Kidney glomerular epithelial cell (primary cell): ENCODE measurements at regions not wholly inside any gene's neighbourhood (a gene's known extent, or its start where the extent isn't known, plus 50 kb on each side); places are given as distances from the start of the nearest gene placed in this dataset.
A peak's percentile ranks its signal among the peaks of the same experiment; 100 is the strongest.
"Not testable (repeated sequence)": the region's sequence is repeated elsewhere in the genome, so short reads cannot be mapped to it uniquely, and the experiment has no call there.

ENCODE experiments used
- DNase-seq: peaks from one replicate; lab custom pipeline; 2025; lab: John Stamatoyannopoulos, UW

DNA sequence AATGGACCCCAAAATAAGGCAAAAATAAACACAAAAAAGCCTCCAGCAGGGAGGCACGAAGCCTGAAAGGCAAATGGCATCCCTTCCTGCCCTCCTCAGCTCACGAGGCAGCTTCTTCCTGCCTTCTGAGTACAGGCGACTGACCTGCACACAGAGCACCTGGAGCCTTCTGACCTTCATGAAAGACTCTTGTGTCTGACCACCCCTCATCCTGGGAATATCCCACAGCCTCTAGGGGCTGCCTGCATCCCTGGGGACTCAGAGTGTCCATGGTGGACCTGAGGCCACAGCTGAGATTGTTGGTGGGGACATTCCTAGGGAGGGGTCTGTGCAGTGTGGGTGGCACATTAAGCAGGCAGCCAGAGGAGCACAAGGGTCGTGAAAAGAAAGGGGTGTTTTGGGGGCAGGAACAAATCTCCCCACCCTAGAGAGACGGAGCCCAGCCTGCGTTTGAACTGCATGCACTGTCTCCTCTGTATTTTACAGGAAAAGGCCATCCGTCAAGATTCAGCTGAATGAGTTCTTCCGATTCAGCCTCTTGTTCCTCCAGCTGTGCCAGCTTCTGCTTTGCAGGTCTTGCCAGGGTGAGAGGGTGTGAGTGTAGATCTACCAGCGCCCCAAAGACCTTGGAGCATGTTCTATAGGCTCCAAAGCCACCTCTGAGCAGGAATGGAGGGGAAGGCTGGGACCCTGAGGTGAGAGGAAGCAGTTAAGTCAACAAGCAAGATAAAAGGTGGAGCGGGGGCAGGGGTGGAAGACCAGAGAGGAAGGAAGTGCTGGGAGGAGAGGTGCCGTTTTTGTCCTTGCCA, 80.4 kb upstream of the MEF2A start:
- DNase-seq = no peak

- DNase-seq = no peak
These were observed 79.8 kb upstream of the MEF2A start for GRCh38 chr15:99485992-99486370.

DNA sequence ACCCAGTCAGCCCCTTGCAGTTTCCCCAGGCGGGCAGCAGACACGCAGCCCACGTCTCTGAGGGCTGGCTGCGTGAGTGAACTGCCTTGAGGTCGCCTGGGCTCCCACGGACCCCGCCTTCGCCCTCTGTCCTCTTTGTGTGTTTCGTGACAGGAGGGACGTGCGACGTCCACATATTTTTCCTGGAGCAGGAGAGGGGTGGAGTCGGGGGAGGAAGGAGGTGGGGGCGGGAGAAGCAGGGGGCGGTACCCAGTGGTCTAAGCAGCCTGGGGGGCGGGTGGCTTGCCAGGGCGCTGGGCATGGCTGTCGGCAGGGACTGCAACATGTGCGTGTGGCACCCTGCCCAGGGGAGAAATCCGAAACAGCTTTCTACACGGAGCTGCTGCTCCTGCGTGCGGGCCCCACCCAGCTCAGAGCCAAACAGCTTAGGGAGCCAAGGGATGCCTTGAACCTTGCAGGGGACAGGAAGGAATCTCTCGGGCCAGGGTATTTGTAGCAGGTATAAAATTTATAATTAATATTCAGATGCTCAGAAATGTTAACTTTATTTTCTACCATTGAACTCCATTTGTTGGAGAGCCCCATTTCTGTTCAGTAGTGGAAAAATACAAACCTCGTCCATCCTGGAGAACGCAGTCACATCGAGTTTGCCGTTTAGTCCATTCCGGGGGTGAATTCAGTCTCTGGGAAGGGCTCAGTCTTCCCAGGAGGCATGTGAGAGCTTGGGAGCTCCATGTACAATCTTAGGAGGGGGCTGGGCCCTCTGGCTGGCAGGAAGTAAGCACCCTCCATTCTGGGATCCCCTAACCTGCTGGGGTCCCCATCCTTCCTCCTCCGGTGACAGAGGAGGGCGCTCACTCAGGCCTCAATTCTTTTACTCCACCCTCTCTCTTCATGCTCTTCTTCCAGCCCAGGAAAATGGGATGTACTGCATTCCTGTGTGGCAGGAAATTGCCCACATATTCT, 79.1 kb upstream of the MEF2A start:
- DNase-seq = peak; percentile 1

- no peak for DNase-seq
These were observed 78.5 kb upstream of the MEF2A start for GRCh38 chr15:99487337-99487730.

DNA sequence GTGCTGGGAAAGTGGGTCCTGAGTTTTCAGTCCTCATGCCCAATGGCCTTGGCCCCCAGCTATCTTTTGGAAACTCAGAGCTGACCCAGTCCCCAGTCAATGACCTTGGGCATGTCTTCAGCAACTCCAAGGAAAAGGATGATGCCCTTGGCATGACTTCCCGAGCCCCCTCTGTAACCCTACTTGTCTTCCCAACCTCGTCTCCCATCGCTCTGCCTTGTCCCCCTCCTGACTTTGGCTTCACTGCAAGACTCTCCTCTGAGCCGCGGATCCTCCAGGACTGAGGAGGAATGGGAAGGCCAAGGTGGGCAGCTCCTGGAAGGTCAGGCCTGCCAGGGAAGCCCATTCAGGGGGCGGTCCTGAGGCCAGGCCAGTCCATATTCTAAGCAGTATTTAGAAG, 73.5 kb upstream of the MEF2A start:
- DNase-seq = no peak

- no peak for DNase-seq
These were observed 73.1 kb upstream of the MEF2A start for GRCh38 chr15:99492716-99493115.

GRCh38 chr15:99493461-99493860, 72.3 kb upstream of the MEF2A start:
- no peak for DNase-seq

GRCh38 chr15:99494536-99495233, 71.1 kb upstream of the MEF2A start:
- not testable (repeated sequence) for DNase-seq

DNA sequence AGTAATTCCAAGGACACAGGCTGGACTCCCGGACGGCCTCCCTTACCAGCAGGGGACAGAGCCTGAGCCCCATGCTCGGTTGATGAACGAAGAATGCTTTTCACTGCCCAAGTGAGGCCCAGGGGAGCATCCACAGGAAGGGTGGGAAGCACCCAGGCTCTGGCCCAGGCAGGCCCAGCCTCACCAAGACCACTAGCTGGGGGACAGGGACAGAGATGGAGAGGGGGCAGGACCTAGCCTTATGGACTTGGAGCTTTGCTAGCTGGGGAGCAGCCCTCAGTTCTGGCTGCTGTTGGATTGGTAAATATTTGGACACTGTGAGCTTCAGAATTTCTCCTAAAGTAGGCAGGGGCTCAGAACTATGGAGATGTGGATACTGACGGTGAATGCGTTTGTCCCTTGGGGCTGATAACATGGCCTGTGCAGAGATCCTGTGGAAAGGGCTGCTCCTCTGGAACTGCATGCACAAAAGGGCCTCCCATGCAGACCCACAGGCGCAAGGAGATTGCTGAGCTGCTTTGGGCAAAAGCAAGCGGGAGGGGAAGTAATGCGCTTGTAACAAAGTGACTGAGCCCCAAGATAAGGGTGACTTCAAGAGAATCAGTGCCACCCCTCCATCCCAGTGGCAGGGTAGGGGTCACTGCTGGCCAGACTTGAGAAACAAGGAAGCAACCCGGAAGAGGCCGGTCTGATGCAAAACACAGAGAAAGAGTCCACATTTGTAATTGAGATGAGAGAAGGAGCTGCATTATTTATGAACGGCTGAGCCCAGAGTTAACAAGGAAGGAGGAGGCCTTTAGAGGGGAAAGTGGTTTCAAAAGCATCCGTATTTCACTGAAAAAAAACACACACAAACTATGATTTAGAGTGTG, 70.1 kb upstream of the MEF2A start:
- DNase-seq = no peak

DNA sequence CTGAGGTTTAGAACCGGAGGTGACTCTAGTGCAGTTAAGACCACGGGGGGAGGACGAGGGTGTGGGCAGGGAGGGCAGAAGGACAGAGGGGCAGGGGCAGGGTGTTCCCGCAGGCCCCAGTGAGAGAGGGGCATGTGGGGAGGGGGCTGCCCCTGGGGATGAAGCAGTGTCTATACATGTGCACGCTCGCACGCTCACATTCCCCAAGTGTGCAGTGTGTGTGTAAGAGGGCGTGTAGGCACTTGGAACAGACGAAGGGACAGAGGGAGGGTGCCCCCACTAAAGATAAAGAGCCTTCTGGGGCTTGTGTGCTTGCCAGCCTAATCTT, 69.5 kb upstream of the MEF2A start:
- no peak for DNase-seq

DNA sequence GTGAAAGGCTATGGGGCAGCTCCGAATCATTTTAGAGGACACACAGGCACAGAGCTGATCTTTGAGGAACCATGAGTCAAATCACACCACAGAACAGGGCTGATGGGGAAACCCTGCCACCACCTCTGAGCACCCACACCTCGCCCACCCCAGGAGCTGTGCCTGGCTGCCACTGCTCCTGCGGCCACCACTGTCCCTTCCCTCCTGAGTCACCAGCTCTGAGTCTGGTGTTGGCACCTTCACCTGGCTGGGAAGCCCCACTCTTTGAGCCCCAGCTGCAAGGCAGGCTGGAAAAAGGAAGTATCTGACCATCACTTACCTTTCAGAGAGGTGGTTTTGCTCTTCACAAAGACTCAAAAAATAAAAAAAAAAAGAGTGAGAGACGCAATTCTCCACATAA, 63.6 kb upstream of the MEF2A start:
- no peak for DNase-seq

DNA sequence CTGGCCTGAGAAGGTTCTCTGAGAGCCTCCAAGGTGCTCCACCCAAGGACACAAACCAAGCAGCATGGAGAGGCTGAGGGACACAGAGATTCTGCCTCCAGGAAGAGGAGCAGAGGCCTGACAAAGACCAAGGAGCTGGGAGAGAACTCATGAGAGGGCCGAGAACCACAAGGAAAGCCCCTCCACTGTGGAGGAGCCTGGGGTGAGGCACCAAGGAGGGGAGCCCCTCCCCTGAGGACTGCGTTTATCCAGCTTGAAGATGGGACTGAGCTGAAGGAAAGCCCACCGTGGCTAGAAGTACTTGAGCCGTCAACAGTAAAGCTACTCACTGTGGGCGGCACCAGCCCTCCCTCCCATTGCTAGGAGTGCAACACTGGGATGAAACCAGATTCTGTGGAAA, 63.1 kb upstream of the MEF2A start:
- no peak for DNase-seq

DNA sequence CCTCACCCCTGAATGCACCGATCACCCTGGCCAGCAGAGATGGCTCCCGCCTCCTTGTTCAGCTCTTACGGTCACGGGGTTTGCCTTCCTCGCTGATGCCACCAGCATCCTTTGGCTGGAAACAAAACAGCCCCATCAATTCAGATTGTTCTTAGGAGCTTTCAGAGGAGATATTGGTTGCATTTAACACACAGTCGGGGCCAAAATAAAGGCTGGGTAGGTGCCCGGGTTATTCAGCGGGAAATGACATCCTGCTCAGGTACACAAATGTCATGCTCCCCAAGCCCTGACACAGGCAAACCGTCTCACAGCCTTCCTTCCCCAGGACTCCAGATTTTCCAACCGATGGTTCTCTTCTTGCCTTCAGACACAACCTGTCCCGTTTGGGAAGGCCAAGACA, 62.4 kb upstream of the MEF2A start:
- DNase-seq = no peak

GRCh38 chr15:99504071-99504822, 61.5 kb upstream of the MEF2A start:
- no peak for DNase-seq

DNA sequence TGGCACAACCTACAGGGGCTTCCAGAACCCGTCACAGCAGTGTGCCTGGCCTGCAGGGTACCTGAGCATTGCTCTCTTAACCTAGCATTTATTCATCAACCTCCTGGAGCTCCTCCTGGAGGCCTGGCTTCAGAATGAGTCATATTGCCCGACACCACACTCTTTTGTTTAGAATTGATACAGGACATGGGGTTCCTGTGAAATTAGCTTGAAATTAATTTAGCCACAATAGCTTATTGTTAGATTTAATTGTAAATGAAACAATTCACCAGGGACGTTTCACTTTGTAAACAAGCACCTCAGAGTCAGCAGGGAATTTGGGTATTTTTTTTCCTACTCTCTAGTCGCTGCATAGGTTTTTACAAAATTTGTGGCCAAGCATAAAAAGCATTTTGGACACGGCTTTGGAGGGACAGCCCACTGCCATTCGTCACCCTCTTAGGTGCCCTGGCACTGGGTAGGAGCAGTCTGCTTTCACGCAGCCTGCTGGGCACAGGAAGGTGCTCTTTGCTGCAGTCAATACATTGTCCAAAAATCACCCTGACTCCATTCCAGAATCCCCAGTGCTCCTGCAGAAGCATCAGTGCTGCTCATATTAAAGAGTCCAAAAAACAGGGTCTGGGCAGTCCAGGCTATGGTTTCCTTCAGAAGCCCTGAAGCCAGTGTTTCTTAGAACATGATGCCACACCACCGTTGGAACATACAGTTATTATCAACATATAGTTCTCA, 60.8 kb upstream of the MEF2A start:
- DNase-seq = no peak

GRCh38 chr15:99506399-99506798, 59.4 kb upstream of the MEF2A start:
- DNase-seq = no peak

DNA sequence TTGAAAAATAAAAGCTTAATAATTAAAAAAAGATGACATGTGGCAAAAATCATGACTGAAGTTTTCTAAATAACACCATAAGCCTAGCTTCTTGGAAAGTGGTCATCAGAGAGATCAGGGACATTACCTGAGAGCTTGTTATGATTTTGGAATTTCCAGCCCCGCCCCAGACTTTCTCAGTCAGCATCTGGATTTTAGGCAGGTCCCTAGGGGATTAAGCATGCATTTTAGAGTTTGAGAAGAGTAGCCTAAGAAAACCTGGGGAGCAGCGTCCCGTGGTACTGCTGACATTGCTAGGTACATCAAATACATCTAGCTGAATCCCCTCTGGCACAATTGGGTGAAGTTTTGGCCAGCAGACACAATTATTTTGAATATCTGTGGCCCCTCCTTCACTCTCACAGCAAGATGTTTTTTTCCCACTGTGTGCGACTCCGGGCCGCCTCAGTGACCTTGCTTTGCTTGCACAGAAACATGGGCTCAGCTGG, 58.7 kb upstream of the MEF2A start:
- no peak for DNase-seq

GRCh38 chr15:99507504-99508310, 58.1 kb upstream of the MEF2A start:
- no peak for DNase-seq

GRCh38 chr15:99508311-99508645, 57.5 kb upstream of the MEF2A start:
- DNase-seq = no peak
